HG03066 (cell line): ENCODE measurements at regions not wholly inside any gene's neighbourhood (a gene's known extent, or its start where the extent isn't known, plus 50 kb on each side); places are given as distances from the start of the nearest gene placed in this dataset.

Experiments
- ATAC-seq: cut with Tn5 transposase; IDR thresholded peaks from one replicate; pipeline ENCODE4 v1.9.1; 2021; ENCODE audit warnings: low read depth; ENCODE audit not compliant: unreplicated experiment

DNA sequence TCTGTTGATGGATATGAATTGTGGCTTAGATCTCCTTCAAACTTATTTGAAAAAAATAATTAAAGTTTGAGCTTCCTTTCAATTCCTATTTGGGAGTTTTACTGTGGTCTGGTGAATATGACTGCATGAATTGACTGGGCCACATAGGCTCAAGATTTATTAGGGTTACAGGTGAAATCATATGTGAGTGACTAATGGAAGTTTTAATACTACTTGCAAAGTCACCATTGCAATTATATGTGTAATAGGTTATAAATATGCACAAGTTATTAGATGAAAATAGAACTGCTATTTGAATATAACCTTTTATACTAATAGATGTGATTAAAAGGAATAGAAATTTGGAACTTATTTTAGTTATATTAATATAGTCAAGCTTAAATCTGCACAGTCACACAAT lies 712.1 kb upstream of the MMS22L start:
- no peak for ATAC-seq

DNA sequence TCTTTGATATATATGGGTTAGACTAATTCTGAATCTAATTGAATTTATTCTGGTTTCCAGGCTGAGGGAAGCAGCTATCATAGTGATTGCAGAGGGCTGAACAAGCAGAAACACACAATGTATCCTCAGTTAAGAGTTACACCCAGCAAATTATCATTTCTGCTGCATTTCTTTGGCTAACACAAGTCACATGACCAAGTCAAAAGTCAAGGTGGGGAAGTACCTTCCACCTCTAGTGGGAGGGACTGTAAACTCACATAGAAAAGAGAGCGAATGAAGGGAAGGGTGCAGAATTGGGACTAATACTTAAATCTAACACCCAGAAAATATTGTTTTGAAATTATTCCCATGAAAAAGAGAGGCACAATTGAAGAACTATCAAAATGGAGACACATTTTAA lies 719.7 kb upstream of the MMS22L start:
- ATAC-seq: no peak

GRCh38 chr6:98014442-98015201 lies 731.6 kb upstream of the MMS22L start:
- no peak for ATAC-seq

- ATAC-seq: no peak
Observed at GRCh38 chr6:98016565-98016964, 733.5 kb upstream of the MMS22L start.

- no peak for ATAC-seq
Observed at GRCh38 chr6:98020222-98020621, 737.2 kb upstream of the MMS22L start.

DNA sequence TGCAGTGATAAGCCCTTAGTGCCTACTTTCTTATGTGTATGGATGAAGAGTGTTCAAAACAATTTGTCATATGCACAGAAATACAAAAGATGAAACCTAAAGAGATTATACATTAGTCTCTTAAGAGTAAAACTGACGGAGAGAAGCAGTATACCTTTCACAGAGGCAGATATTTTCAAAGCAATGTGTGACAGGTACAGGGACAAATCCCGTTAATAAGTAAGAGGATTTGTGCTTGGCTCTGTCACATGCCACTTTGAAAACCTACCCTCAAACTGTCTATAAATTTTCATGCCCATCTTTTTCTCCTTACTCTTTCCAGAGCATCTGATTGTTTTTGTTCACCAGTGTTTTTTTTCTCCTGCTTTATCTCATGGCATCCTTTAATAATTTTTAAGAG lies 741.3 kb upstream of the MMS22L start:
- ATAC-seq: no peak

GRCh38 chr6:98027898-98028297 lies 744.9 kb upstream of the MMS22L start:
- ATAC-seq: no peak

DNA sequence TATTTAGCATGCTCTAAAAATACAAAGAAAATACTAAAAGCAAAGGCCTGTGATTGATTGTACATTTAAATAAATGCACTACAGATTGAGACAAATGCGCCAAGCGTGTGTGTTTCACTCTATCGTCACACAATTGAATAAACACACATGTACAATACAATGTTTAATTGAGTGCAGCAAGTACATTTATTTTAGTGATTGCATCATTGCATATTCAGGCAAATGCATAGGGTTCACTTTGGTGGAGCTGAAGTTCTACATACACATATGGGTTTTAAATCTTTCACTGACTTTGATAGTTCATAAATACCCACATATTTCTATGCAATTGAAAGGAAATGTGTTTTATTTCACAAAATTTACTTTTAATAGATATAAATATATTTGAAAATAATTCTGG lies 750.6 kb upstream of the MMS22L start:
- ATAC-seq: no peak

- no peak for ATAC-seq
Observed at GRCh38 chr6:98036344-98036923, 753.4 kb upstream of the MMS22L start.

- no peak for ATAC-seq
Observed at GRCh38 chr6:98037571-98037970, 754.6 kb upstream of the MMS22L start.

- no peak for ATAC-seq
Observed at GRCh38 chr6:98039443-98039842, 756.4 kb upstream of the MMS22L start.

DNA sequence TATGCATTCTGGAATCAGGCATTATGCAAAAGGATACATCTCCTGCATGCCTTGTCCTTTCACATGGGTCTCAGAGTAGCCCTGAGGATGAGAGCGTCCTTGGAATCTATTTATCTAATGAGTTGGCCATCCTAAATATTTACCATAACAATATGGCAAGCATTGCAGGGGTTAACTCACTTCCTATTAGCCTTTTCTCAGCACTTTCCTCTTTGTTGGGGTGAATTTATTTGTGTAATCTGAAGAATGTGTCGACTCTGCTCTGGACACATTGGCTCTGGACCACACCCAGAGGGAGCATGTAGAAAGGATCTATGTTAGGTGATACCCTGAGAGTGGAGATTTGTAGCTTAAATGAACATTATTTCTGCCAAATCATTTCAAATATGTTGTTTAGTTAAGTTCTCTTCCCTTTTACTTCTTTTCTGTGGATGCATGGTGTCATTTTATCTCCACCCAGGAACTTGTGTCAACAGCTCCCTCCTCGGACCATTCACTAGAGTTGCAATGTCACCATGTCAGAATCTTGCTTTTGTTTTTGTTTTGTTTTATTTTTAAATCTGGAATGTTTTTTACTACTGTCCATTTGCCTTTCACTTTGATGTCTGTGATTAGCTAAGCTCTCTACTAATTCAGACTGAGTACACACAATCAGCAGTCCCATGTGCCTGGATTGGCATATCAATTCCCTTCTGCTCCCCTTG lies 757.0 kb upstream of the MMS22L start:
- ATAC-seq: no peak

GRCh38 chr6:98041056-98041455 lies 758.0 kb upstream of the MMS22L start:
- no peak for ATAC-seq

- no peak for ATAC-seq
Observed at GRCh38 chr6:98041921-98042320, 758.9 kb upstream of the MMS22L start.

- ATAC-seq: no peak
Observed at GRCh38 chr6:98044151-98044561, 761.1 kb upstream of the MMS22L start.

- ATAC-seq: no peak
Observed at GRCh38 chr6:98044791-98045470, 761.9 kb upstream of the MMS22L start.

- no peak for ATAC-seq
Observed at GRCh38 chr6:98047164-98047563, 764.1 kb upstream of the MMS22L start.

- ATAC-seq: no peak
Observed at GRCh38 chr6:98047871-98048270, 764.9 kb upstream of the MMS22L start.

DNA sequence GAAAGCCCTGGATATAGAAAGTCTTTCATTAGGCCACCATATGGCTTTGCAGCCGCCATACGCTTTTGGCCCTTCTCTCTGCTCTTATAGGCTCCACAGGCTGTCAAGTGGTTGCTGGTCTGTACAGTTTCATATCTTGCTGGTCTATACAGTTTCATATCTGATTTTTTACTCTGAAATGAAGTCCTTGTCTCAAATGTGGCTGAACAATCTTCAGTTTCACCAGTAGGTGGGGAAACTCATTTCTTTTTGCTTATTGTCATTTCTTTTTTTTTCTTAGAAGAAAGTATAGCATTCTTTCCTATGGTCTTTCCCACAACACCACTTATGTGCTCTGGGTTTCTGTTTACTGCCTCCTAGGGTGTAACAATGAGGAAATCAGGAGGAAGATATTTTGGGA lies 771.4 kb upstream of the MMS22L start:
- ATAC-seq: no peak

GRCh38 chr6:98056955-98057354 lies 773.9 kb upstream of the MMS22L start:
- ATAC-seq: no peak

DNA sequence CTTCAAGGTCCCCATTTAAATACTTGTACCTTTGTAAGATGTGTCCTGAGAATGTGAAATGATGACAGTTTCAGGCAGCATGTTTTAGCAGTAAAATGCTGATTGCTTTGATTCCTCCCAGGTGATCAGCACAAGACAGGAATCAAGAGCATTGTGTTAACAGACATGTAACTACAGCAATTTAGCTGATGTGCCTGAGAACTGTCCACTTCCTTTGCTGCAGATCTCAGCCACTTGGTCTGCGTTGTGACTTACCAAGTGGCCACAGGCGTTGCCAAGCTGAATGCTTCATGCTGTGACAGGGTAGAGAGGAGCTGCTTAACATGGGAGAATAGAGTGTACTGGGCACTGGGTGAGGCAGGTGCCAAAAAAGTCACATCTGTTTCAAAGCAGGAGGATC lies 767.0 kb upstream of the POU3F2 start:
- no peak for ATAC-seq
